ENCODE measurements at regions not wholly inside any gene's neighbourhood (a gene's known extent, or its start where the extent isn't known, plus 50 kb on each side); places are given as distances from the start of the nearest gene placed in this dataset.

- Mint-ChIP-seq H3K27me3 (ENCODE audit: unreplicated experiment) (no peaks in the 10 kb centered on the region), H3K36me3 (ENCODE audit: insufficient read depth, unreplicated experiment) (no peaks in the 10 kb centered on the region), H3K27ac (ENCODE audit: unreplicated experiment) (no peak overlapping the region), H3K4me3 (ENCODE audit: low read depth, unreplicated experiment) (no peak overlapping the region), H3K4me1 (ENCODE audit: low read depth, unreplicated experiment) (no peaks in the 10 kb centered on the region), H3K9me3 (ENCODE audit: low read depth, unreplicated experiment) (no peaks in the 10 kb centered on the region)
- CTCF ChIA-PET: no interaction called here
- no peak for DNase-seq
- no peak for TF ChIP-seq CTCF (IDR thresholded peaks at IDR 0.05; ENCODE audit: unreplicated experiment)
- intact Hi-C loops (cut with micrococcal nuclease; ENCODE audit: unreplicated experiment): no loop called here
- no TSS peak for BruUV-seq (replicated peaks)
These were observed 268.9 kb downstream of the ENC1 start for GRCh38 chr5:74371621-74372020.

- DNase-seq: no peak
- no peaks in the 10 kb centered on the region for H3K36me3 Mint-ChIP-seq (ENCODE audit: insufficient read depth, unreplicated experiment)
- BruUV-seq (replicated peaks): no TSS peak
- TF ChIP-seq CTCF (IDR thresholded peaks at IDR 0.05; ENCODE audit: unreplicated experiment): no peak
- no peaks in the 10 kb centered on the region for H3K27me3 Mint-ChIP-seq (ENCODE audit: unreplicated experiment)
- CTCF ChIA-PET: no interaction called here
- peaks cover 4% of the 10 kb centered on the region for H3K9me3 Mint-ChIP-seq (ENCODE audit: low read depth, unreplicated experiment)
- H3K4me3 Mint-ChIP-seq (ENCODE audit: low read depth, unreplicated experiment): no peak overlapping the region
- H3K27ac Mint-ChIP-seq (ENCODE audit: unreplicated experiment): no peak overlapping the region
- intact Hi-C loops (cut with micrococcal nuclease; ENCODE audit: unreplicated experiment): no loop called here
- no peaks in the 10 kb centered on the region for H3K4me1 Mint-ChIP-seq (ENCODE audit: low read depth, unreplicated experiment)
These were observed 270.4 kb downstream of the ENC1 start for GRCh38 chr5:74370168-74370567.

GRCh38 chr5:74369173-74369572 is 271.4 kb downstream of the ENC1 start:
- Mint-ChIP-seq H3K4me1 (ENCODE audit: low read depth, unreplicated experiment) (no peaks in the 10 kb centered on the region), H3K27me3 (ENCODE audit: unreplicated experiment) (no peaks in the 10 kb centered on the region), H3K9me3 (ENCODE audit: low read depth, unreplicated experiment) (peaks cover 4% of the 10 kb centered on the region)

GRCh38 chr5:74367934-74368333 is 272.6 kb downstream of the ENC1 start:
- intact Hi-C loops (cut with micrococcal nuclease; ENCODE audit: unreplicated experiment): no loop called here

More at GRCh38 chr5:74369173-74369572, 271.4 kb downstream of the ENC1 start:
- CTCF ChIA-PET: interaction anchor here (0.6 kb wide), 1 partner anchor 1167 kb away, joined by 7 read pairs; no protein-coding TSS in a partner anchor
- no peaks in the 10 kb centered on the region for H3K36me3 Mint-ChIP-seq (ENCODE audit: insufficient read depth, unreplicated experiment)
- BruUV-seq (replicated peaks): no TSS peak
- TF ChIP-seq CTCF (IDR thresholded peaks at IDR 0.05; ENCODE audit: unreplicated experiment): no peak
- H3K4me3 Mint-ChIP-seq (ENCODE audit: low read depth, unreplicated experiment): no peak overlapping the region
- no peak for DNase-seq
- no peak overlapping the region for H3K27ac Mint-ChIP-seq (ENCODE audit: unreplicated experiment)
- intact Hi-C loops (cut with micrococcal nuclease; ENCODE audit: unreplicated experiment): no loop called here

More at GRCh38 chr5:74367934-74368333, 272.6 kb downstream of the ENC1 start:
- DNase-seq: no peak
- Mint-ChIP-seq H3K9me3 (ENCODE audit: low read depth, unreplicated experiment) (peaks cover 4% of the 10 kb centered on the region), H3K4me1 (ENCODE audit: low read depth, unreplicated experiment) (peaks cover 3% of the 10 kb centered on the region), H3K4me3 (ENCODE audit: low read depth, unreplicated experiment) (no peak overlapping the region), H3K27me3 (ENCODE audit: unreplicated experiment) (no peaks in the 10 kb centered on the region), H3K27ac (ENCODE audit: unreplicated experiment) (no peak overlapping the region), H3K36me3 (ENCODE audit: insufficient read depth, unreplicated experiment) (no peaks in the 10 kb centered on the region)
- CTCF ChIA-PET: no interaction called here
- BruUV-seq (replicated peaks): no TSS peak
- no peak for TF ChIP-seq CTCF (IDR thresholded peaks at IDR 0.05; ENCODE audit: unreplicated experiment)

Measured in Calu3 (cell line).